ENCODE measurements at regions not wholly inside any gene's neighbourhood (a gene's known extent, or its start where the extent isn't known, plus 50 kb on each side); places are given as distances from the start of the nearest gene placed in this dataset.
A peak's percentile ranks its signal among the peaks of the same experiment; 100 is the strongest.

GRCh38 chr21:21907271-21907670 lies 909.1 kb downstream of the NCAM2 start:
- no peak overlapping the region for H3K27ac ChIP-seq
- TF ChIP-seq CTCF (IDR thresholded peaks at IDR 0.05), result no peak
- TF ChIP-seq ZFX (IDR thresholded peaks at IDR 0.05; ENCODE audit: borderline replicate concordance), result no peak

- H3K27ac ChIP-seq, result no peak overlapping the region
- TF ChIP-seq CTCF (IDR thresholded peaks at IDR 0.05) (no peak), ZFX (IDR thresholded peaks at IDR 0.05; ENCODE audit: borderline replicate concordance) (no peak)
Observed at GRCh38 chr21:21915816-21916215, 917.6 kb downstream of the NCAM2 start.

GRCh38 chr21:21921410-21922232 lies 923.4 kb downstream of the NCAM2 start:
- H3K27ac ChIP-seq, result peak overlapping the region; percentile 51
- TF ChIP-seq CTCF (IDR thresholded peaks at IDR 0.05) (peak; percentile 88), ZFX (IDR thresholded peaks at IDR 0.05; ENCODE audit: borderline replicate concordance) (no peak)

- H3K27ac ChIP-seq, result no peak overlapping the region
- TF ChIP-seq ZFX (IDR thresholded peaks at IDR 0.05; ENCODE audit: borderline replicate concordance) (no peak), CTCF (IDR thresholded peaks at IDR 0.05) (no peak)
Observed at GRCh38 chr21:21929226-21929625, 931.0 kb downstream of the NCAM2 start.

GRCh38 chr21:21929789-21930188 lies 931.6 kb downstream of the NCAM2 start:
- no peak for TF ChIP-seq ZFX (IDR thresholded peaks at IDR 0.05; ENCODE audit: borderline replicate concordance)
- no peak for TF ChIP-seq CTCF (IDR thresholded peaks at IDR 0.05)

GRCh38 chr21:21952566-21952965 lies 954.4 kb downstream of the NCAM2 start:
- TF ChIP-seq CTCF (IDR thresholded peaks at IDR 0.05) (no peak), ZFX (IDR thresholded peaks at IDR 0.05; ENCODE audit: borderline replicate concordance) (no peak)
- H3K27ac ChIP-seq, result no peak overlapping the region

More at GRCh38 chr21:21929789-21930188, 931.6 kb downstream of the NCAM2 start:
- no peak overlapping the region for H3K27ac ChIP-seq

GRCh38 chr21:21955204-21955603 lies 957.0 kb downstream of the NCAM2 start:
- no peak for TF ChIP-seq CTCF (IDR thresholded peaks at IDR 0.05)
- no peak for TF ChIP-seq ZFX (IDR thresholded peaks at IDR 0.05; ENCODE audit: borderline replicate concordance)
- H3K27ac ChIP-seq, result no peak overlapping the region

Measured in 22Rv1 (cell line).